Liver (tissue), 8 donors: ENCODE measurements at regions not wholly inside any gene's neighbourhood (a gene's known extent, or its start where the extent isn't known, plus 50 kb on each side); places are given as distances from the start of the nearest gene placed in this dataset.

ENCODE experiments used
- DNase-seq: peaks from one replicate; pipeline ENCODE4 v3.0.0-alpha.2; 2017; ENCODE audit warnings: low spot score
- H3K27ac ChIP-seq, 2 donors: one replicate each; pipeline ENCODE4 v1.7.0; 2013; ENCODE audit warnings: inconsistent platforms in 2 of 2, low read length in 2 of 2, control low read depth in 1 of 2, low read depth in 1 of 2, mild to moderate bottlenecking in 1 of 2
- H3K27me3 ChIP-seq, 4 donors: one replicate each; pipeline versions ENCODE4 v1.6.1 to v1.7.0; 2013; ENCODE audit warnings: low read length in 3 of 4, inconsistent platforms in 1 of 4, mild to moderate bottlenecking in 1 of 4, moderate library complexity in 1 of 4; ENCODE audit not compliant: control insufficient read depth in 4 of 4, insufficient read depth in 4 of 4
- H3K36me3 ChIP-seq, 4 donors: one replicate each; pipeline versions ENCODE4 v1.6.1 to v1.7.0; 2013; ENCODE audit warnings: low read length in 3 of 4, mild to moderate bottlenecking in 3 of 4, low read depth in 1 of 4, moderate library complexity in 1 of 4; ENCODE audit not compliant: control insufficient read depth in 4 of 4, insufficient read depth in 3 of 4
- H3K4me1 ChIP-seq, 4 donors: one replicate each; pipeline versions ENCODE4 v1.6.1 to v1.7.0; 2013; ENCODE audit warnings: low read length in 3 of 4, mild to moderate bottlenecking in 3 of 4, moderate library complexity in 1 of 4; ENCODE audit not compliant: control insufficient read depth in 4 of 4, insufficient read depth in 4 of 4
- H3K4me3 ChIP-seq, 3 donors: one replicate each; pipeline versions ENCODE4 v1.6.1 to v1.7.0; 2013; ENCODE audit warnings: low read length in 3 of 3, control low read depth in 1 of 3, low read depth in 1 of 3, mild to moderate bottlenecking in 1 of 3
- H3K9ac ChIP-seq, 2 donors: one replicate each; pipeline ENCODE4 v1.7.0; 2013; ENCODE audit warnings: low read length in 2 of 2, mild to moderate bottlenecking in 2 of 2, moderate library complexity in 2 of 2, control low read depth in 1 of 2, low read depth in 1 of 2
- H3K9me3 ChIP-seq, 4 donors: one replicate each; pipeline versions ENCODE4 v1.6.1 to v1.7.0; 2013; ENCODE audit warnings: low read length in 3 of 4; ENCODE audit not compliant: control insufficient read depth in 4 of 4
- ATF3 ChIP-seq: IDR thresholded peaks from 2 replicates; pipeline ENCODE4 v1.6.1; 2016; ENCODE audit warnings: antibody characterized with exemption
- CTCF ChIP-seq: fragments of 150-350 bp; IDR thresholded peaks from 2 replicates; pipeline ENCODE4 v1.5.1; 2017; ENCODE audit warnings: improper control_type of control experiment, low read depth, low read length; ENCODE audit not compliant: missing input control
- EGR1 ChIP-seq, 2 donors: IDR thresholded peaks; 2 replicates each; pipeline ENCODE4 v1.6.1; 2016 to 2018; ENCODE audit warnings: antibody characterized with exemption in 2 of 2, low read depth in 2 of 2
- FOXA1 ChIP-seq: IDR thresholded peaks from 2 replicates; pipeline ENCODE4 v1.6.1; 2016; ENCODE audit warnings: antibody characterized with exemption
- FOXA2 ChIP-seq: IDR thresholded peaks from 2 replicates; pipeline ENCODE4 v1.6.1; 2016; ENCODE audit warnings: antibody characterized with exemption
- GABPA ChIP-seq, 2 donors: IDR thresholded peaks in 1 of 2; conservative IDR thresholded peaks in 1 of 2; 2 replicates each; pipeline ENCODE4 v1.6.1; 2016; ENCODE audit warnings: antibody characterized with exemption in 2 of 2, mild to moderate bottlenecking in 1 of 2, moderate library complexity in 1 of 2
- HNF4A ChIP-seq, 2 donors: conservative IDR thresholded peaks; 2 replicates each; pipeline ENCODE4 v1.6.1; 2016; ENCODE audit warnings: antibody characterized with exemption in 2 of 2, mild to moderate bottlenecking in 2 of 2
- HNF4G ChIP-seq: IDR thresholded peaks from 2 replicates; pipeline ENCODE4 v1.6.1; 2016; ENCODE audit warnings: antibody characterized with exemption
- JUND ChIP-seq, 2 donors: IDR thresholded peaks; 2 replicates each; pipeline ENCODE4 v1.6.1; 2016; ENCODE audit warnings: antibody characterized with exemption in 2 of 2
- MAX ChIP-seq: IDR thresholded peaks from 2 replicates; pipeline ENCODE4 v1.6.1; 2016; ENCODE audit warnings: antibody characterized with exemption
- NR2F2 ChIP-seq: IDR thresholded peaks from 2 replicates; pipeline ENCODE4 v1.6.1; 2016; ENCODE audit warnings: antibody characterized with exemption
- RAD21 ChIP-seq, 2 donors: IDR thresholded peaks; 2 replicates each; pipeline ENCODE4 v1.6.1; 2016; ENCODE audit warnings: antibody characterized with exemption in 2 of 2, mild to moderate bottlenecking in 2 of 2
- REST ChIP-seq: IDR thresholded peaks from 2 replicates; pipeline ENCODE4 v1.6.1; 2016; ENCODE audit warnings: antibody characterized with exemption, mild to moderate bottlenecking
- SP1 ChIP-seq: IDR thresholded peaks from 2 replicates; pipeline ENCODE4 v1.6.1; 2018; ENCODE audit warnings: antibody characterized with exemption, mild to moderate bottlenecking
- TAF1 ChIP-seq: conservative IDR thresholded peaks from 2 replicates; pipeline ENCODE4 v1.6.1; 2016; ENCODE audit warnings: antibody characterized with exemption, mild to moderate bottlenecking
- YY1 ChIP-seq: IDR thresholded peaks from 2 replicates; pipeline ENCODE4 v1.6.1; 2016; ENCODE audit warnings: antibody characterized with exemption, mild to moderate bottlenecking
- ZBTB33 ChIP-seq: IDR thresholded peaks from 2 replicates; pipeline ENCODE4 v1.6.1; 2016; ENCODE audit warnings: antibody characterized with exemption
- WGBS: extraction: QIAGEN DNeasy Blood & Tissue Kit; methylation state at CpG from one replicate; pipeline ENCODE4 v1.1.7; 2013; 5-methylcytosine and 5-hydroxymethylcytosine counted together
- donor health status: healthy.
- donor health status: healthy.
- donor health status: healthy.
- donor health status: healthy.
- donor health status: healthy.

- no peak overlapping the region for H3K27ac ChIP-seq
- H3K9me3 ChIP-seq, result no peaks in the 10 kb centered on the region
- H3K27me3 ChIP-seq, result no peaks in the 10 kb centered on the region
- 89% methylated on average over 5 of the region's 5 CpGs for WGBS
- H3K36me3 ChIP-seq, result no peaks in the 10 kb centered on the region
- H3K4me1 ChIP-seq, result no peaks in the 10 kb centered on the region
- no peak overlapping the region for H3K9ac ChIP-seq
- DNase-seq, result no peak
- no peak for TF ChIP-seq EGR1 (IDR thresholded peaks at IDR 0.05; ENCODE audit: low read depth in 2 of 2)
- TF ChIP-seq YY1, result no peak
- no peak for TF ChIP-seq FOXA1
- no peak for TF ChIP-seq JUND (IDR thresholded peaks at IDR 0.05)
- no peak for TF ChIP-seq ATF3
- no peak for TF ChIP-seq CTCF
- TF ChIP-seq GABPA (IDR thresholded peaks at IDR 0.05 in 1 of 2, conservative IDR thresholded peaks at IDR 0.05 in 1 of 2), result no peak
- no peak for TF ChIP-seq NR2F2
- no peak for TF ChIP-seq FOXA2
- no peak for TF ChIP-seq HNF4A (conservative IDR thresholded peaks at IDR 0.05)
- no peak for TF ChIP-seq MAX
- TF ChIP-seq SP1, result no peak
- no peak for TF ChIP-seq HNF4G
- no peak overlapping the region for H3K4me3 ChIP-seq
These were observed 195.7 kb downstream of the LPIN1 start for GRCh38 chr2:11942178-11942569.

- H3K36me3 ChIP-seq, result no peaks in the 10 kb centered on the region
- 85% methylated on average over 4 of the region's 4 CpGs for WGBS
- H3K4me1 ChIP-seq, result no peaks in the 10 kb centered on the region
- H3K4me3 ChIP-seq, result no peak overlapping the region
- no peak overlapping the region for H3K9ac ChIP-seq
- H3K27me3 ChIP-seq, result no peaks in the 10 kb centered on the region
- H3K9me3 ChIP-seq, result no peaks in the 10 kb centered on the region
- no peak overlapping the region for H3K27ac ChIP-seq
- no peak for TF ChIP-seq SP1
- no peak for TF ChIP-seq GABPA (IDR thresholded peaks at IDR 0.05 in 1 of 2, conservative IDR thresholded peaks at IDR 0.05 in 1 of 2)
- TF ChIP-seq ATF3, result no peak
- TF ChIP-seq TAF1, result no peak
- TF ChIP-seq ZBTB33, result no peak
- no peak for TF ChIP-seq YY1
- no peak for TF ChIP-seq REST
- no peak for TF ChIP-seq RAD21 (IDR thresholded peaks at IDR 0.05)
- no peak for TF ChIP-seq CTCF
- TF ChIP-seq HNF4G, result no peak
- TF ChIP-seq MAX, result no peak
- DNase-seq, result no peak
These were observed 197.9 kb downstream of the LPIN1 start for GRCh38 chr2:11944311-11944710.
